H54 (cell line): ENCODE measurements at regions not wholly inside any gene's neighbourhood (a gene's known extent, or its start where the extent isn't known, plus 50 kb on each side); places are given as distances from the start of the nearest gene placed in this dataset.
"Not testable (repeated sequence)": the region's sequence is repeated elsewhere in the genome, so short reads cannot be mapped to it uniquely, and the experiment has no call there.

ENCODE experiments used
- DNase-seq: peaks from one replicate; pipeline ENCODE4 v3.0.0; 2011; ENCODE audit warnings: low spot score, mixed read lengths; ENCODE audit not compliant: insufficient read length
- FAIRE-seq: peaks from 3 replicates; lab custom pipeline; 2011; peaks lifted over from hg19 to GRCh38; lab: Jason Lieb, UNC
- POLR2A ChIP-seq: IDR thresholded peaks from 2 replicates; pipeline ENCODE4 v1.6.1; 2011; ENCODE audit warnings: low read depth, mild to moderate bottlenecking, low read length

DNA sequence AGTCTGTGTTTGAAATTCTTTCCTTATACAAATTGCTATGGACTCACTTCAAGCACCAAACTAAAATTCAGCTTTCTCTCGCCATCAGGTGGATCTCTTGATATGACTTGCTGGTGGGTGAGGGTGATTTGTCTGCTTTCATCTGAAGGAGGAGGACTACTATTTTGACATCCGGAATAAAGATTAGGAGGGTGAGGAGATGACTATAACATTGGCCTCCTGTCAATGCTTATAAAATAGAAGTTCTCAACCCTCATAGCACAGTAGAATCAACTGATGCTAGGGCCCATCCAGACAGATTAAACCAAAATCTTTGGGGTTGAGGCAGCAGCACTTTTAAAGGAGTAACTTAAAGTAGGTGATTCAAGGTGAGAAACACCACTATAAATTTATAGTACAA lies 120.4 kb upstream of the DNAJC10 start:
- FAIRE-seq (no peak), DNase-seq (no peak)
- no peak for TF ChIP-seq POLR2A

DNA sequence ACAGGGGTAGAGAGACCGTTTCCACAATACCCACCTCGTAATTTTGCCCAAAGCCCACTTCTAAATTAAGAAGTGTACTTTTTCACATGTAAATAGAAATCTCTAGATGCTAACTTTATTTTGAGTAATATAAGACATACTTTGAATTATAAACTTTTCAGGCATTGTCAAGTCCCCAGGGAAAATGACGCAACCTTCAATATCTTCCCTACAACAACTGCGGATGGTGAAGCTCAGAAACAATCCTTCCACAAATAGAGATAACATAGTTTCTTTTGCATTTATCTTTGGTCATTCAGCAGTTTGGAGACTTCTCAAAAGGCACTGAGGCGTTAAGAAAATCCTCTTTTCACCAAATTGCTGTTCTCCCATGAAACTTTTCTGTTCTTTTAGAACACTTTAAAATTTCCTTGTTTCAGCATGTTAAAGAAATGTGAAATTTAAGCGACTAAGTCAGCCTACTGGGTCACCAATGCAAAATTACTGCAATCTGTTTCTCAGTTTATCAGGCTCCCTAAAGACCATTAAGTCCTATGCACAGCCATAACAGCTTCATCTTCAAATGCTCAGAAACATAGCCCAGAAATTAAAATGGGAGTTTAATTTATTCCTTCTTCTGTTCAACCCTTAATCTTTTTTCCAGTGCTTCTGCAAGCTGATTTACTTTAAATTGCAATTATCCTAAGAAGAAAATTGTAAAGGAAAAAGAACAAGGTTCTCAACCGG lies 118.3 kb upstream of the DNAJC10 start:
- FAIRE-seq (no peak), DNase-seq (no peak)
- TF ChIP-seq POLR2A, result no peak

DNA sequence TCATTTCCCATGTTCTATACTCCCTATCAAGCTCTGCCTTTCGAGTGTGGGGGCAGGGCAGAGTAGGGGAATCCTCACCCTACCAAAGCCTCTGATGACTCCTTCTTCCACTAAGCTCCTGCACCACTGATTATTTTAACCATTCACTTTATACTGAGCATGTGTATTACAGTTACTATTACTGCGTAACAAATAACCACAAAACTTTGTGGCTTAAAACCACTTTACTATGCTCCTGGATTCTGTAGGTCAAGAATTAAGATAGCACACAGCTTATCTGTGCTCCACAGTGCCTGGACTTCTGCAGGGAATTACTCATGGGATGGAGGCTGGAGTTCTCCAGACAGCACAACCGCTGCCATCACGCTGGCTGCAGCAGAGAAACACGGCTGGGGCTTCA lies 117.4 kb upstream of the DNAJC10 start:
- no peak for TF ChIP-seq POLR2A
- DNase-seq (no peak), FAIRE-seq (no peak)

DNA sequence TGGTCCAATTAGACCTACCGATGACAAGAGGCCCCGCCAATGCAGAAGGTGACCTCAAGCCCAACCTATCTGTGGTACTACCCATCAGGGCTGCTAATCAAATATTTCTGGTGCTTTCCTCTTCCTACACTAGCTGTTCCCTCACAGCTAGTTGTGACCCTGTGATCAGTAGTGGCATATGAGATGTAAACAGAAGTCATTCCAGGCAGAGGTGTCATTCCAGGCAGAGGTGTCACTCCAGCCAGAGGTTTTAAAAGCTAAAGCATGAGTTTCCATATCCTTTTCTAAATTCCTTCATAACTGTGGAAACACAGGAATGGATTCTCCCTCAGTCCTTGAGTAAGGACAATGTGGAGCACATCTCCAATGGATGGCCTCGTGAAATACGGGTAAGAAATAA lies 110.9 kb upstream of the DNAJC10 start:
- FAIRE-seq, result no peak
- TF ChIP-seq POLR2A, result no peak
- no peak for DNase-seq

DNA sequence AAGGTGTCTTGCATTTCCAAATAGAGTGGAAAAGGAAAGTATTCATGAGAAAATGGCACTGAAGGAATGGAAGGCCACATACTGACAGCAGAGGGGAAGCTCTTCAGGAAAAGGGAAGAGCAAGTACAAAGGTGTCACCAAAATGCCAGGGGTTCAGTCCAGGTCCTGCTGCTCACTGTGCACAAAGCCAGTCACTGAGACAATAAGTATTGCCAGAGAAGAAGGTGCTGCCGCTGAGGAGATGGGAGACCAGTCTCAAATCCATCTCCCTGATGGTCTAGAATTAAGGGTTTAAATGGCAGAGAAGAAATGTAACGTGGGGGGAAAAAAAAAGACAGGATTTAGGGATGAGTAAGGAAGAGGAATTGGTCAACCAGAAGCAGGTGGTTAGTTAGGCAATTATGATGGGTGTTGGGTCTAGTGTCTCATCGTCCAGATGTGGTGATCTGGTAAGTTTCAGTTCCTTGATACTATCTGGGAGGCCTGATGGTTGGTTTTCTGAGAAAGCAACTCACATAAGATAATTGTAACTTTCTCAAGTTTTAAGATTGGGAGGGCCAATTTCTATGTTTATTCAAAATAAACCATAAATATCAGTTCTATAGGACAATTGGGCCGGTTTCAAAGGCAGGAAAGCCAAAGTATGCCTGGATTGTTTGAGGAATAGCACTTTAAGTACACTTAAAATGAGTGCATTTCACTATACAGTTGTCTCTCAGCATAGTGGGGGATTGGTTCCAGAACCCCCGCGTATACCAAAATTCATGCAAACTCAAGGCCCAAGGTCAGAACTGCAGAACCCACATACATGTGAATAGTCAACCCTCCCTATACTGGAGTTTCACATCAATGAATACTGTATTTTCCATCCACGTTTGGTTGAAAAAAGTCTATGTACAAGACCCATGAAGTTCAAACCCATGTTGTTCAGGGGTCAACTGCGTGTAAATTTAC lies 109.1 kb upstream of the DNAJC10 start:
- DNase-seq (no peak), FAIRE-seq (no peak)
- TF ChIP-seq POLR2A, result no peak

DNA sequence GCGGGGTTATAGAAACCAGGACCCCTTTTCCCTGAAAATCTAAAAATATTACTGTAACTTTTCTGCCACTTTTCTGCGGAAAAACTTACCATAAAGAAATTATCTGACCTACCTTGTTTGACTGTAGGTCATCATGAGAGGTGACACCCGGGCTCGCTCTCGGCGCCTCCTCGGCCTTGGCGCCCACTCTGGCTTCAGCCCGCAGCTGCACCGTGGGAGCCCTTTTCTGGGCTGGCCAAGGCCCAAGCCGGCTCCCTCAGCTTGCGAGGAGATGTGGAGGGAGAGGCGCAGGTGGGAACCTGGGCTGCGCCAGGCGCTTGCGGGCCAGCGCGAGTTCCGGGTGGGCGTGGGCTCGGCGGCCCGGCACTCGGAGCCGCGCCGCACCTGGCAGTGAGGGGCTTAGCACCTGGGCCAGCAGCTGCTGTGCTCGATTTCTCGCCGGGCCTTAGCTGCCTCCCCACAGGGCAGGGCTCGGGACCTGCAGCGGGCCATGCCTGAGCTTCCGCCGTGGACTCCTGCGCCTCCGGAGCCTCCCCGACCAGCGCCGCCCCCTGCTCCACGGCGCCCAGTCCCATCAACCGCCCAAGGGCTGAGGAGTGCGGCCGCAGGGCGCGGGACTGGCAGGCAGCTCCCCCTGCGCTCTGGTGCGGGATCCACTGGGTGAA lies 107.7 kb upstream of the DNAJC10 start:
- DNase-seq, result no peak
- TF ChIP-seq POLR2A, result no peak
- FAIRE-seq, result no peak

DNA sequence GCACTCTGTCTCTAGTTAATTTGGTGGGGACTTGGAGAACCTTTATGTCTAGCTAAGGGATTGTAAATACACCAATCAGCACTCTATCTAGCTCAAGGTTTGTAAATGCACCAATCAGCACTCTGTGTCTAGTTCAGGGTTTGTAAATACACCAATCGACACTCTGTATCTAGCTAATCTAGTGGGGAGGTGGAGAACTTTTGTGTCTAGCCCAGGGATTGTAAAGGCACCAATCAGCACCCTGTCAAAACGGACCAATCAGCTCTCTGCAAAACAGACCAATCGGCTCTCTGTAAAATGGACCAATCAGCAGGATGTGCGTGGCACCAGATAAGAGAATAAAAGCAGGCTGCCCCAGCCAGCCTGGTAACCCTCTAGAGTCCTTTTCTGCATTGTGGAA lies 107.1 kb upstream of the DNAJC10 start:
- FAIRE-seq, DNase-seq: not testable (repeated sequence)

DNA sequence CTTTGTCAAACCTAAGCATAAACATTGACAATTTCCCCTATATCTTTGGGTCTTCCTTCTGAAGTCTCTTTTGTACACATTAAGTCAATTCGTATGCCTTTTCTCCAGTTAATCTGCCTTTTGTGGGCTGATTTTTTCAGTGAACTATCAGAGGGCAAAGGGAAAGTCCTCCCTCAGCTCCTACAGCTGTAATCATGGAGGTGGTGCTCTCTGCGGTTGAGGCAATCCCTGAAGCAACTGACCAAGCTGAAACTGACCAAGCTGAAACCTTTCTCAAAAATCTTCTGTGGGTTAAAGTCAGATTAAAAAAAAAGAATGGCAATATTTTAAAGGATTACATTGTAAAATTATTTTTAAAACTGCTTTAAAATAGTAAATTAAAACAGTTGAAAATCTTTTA lies 105.8 kb upstream of the DNAJC10 start:
- no peak for TF ChIP-seq POLR2A
- no peak for FAIRE-seq
- DNase-seq, result no peak

DNA sequence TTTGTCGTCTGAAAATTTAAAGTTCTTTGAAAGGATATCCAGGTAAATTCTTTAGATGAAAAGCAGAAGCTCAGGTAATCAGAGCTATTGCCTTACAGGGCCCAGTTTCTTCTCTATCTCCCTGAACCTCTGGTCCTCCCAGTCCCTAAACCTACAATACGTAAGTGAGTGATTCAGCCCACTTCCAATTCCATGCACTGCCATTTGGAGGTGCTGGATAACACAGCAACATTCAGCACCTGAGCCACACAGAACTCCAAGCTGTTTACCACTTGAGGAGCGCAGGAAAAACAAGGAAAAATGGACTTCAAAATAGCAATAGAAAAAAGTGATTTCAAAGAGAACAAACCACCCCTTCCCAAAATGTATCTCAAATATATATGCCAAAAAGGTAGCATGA lies 105.0 kb upstream of the DNAJC10 start:
- FAIRE-seq, result no peak
- TF ChIP-seq POLR2A, result no peak
- DNase-seq, result no peak

DNA sequence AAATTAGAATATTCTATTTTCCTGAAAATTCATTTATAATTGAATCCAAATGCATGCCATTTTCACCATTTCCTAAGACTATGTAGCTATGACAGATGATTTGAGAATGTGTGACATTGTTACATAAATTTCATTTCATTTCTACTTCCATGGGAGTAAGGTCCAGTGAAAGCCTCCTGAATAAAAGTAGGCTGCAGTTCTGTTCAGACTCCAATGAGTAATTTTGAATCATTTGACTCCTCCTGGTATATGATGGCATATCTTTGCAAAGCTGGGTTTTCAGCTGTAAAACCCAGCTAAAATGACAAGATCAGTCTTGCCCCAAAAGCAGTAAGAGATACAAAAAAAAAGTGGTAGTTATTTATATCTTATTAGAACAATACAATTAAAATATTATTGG lies 101.0 kb upstream of the DNAJC10 start:
- FAIRE-seq (no peak), DNase-seq (no peak)
- TF ChIP-seq POLR2A, result no peak

DNA sequence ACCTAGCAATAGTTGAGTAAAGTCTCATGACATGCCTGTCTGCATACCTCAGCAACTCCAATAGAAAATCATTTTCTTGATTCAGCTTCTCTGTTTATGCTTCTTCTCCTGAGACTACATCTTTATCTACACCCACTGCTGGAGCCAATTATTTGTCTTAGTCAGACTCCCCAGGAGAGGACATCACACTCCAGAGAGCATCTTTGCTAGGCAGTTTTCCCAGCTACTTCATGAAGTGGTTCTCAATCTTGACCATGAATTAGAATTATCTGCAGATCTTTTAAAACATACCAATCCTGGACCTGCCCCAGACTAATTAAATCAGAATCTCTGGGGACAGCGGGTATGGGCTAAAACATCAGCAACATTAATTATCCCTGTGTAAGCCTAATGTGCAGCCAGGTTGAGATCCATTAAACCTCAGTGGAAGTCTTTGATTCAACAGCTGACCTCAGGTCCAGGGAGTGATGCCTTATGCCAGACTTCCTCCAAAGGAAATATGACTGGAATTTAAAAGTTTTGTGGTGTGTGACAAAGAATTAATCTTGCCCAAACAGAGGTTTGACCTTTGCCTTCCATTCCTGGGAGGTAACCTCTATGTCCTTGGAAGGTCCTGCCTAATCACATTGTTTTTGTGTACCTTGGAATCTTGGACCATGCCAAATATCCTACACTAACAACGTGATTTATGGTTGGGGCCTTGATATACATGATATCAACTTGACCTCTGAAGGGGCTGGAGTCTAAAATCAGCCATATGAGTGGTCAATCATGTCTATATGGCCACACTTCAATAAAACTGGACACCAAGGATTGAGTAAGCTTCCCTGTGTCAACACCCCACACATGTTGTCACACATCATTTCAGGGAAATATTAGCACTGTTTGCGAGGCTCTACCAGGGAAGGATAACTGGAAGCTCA lies 99.3 kb upstream of the DNAJC10 start:
- no peak for TF ChIP-seq POLR2A
- FAIRE-seq (peak; percentile 94), DNase-seq (no peak)

DNA sequence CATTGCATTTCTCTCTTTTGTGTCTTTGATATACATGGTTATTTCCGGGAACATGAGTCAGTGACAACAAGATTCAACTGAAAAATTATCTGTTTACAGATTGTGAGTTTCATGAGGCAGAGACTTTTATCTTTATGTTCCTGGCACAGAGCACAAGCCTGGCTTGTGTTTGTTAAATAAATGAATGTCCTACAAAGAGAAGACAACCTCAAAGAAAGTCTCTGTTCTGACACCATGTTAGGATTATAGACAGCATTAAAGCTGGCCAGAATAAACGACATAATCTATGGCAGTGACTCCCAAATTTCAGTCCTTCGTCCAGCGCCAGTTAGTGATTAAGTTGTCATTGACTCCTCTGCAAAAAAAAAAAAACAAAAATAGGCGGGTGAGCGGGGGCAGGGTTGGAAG lies 97.4 kb upstream of the DNAJC10 start:
- DNase-seq (no peak), FAIRE-seq (peak; percentile 55)
- TF ChIP-seq POLR2A, result no peak

DNA sequence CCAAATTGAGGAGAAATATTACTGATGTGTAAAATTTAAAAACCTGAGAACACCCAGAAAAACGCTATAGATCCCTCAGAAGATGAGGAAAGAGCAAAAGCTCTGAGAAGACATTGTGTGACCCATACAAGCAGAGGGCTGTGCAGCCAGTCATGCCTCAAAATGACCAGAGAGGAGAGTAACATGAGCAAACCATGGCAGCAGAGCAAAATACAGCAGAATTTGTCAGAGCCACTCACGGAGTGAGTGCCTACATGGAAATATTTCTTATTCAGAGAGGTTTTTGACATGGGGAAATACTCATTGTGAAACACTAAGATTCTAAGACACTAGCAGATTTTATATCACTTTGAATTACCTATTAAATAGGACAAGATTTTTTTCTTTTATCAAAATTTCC lies 96.8 kb upstream of the DNAJC10 start:
- FAIRE-seq (no peak), DNase-seq (no peak)
- TF ChIP-seq POLR2A, result no peak
